Adrenal gland (tissue), 5 donors: ENCODE measurements at regions not wholly inside any gene's neighbourhood (a gene's known extent, or its start where the extent isn't known, plus 50 kb on each side); places are given as distances from the start of the nearest gene placed in this dataset.

ENCODE experiments used
- POLR2A ChIP-seq, 2 donors: fragments of 450-650 bp; IDR thresholded peaks; one replicate each; pipeline ENCODE4 v1.6.1; 2017; ENCODE audit warnings: antibody characterized with exemption in 2 of 2, mild to moderate bottlenecking in 2 of 2, moderate library complexity in 1 of 2
- TF ChIP-seq, protein P1 (sequence below), 6 experiments: fragments of 450-650 bp in 4 of 6; fragments of 200-600 bp in 2 of 6; sonication (generic) in 1 of 6; IDR thresholded peaks; 1 replicate in 5 of 6; 2 replicates in 1 of 6; pipeline versions ENCODE4 v1.5.1 to v1.8.0; 2016 to 2021; ENCODE audit warnings: antibody characterized with exemption in 6 of 6, mild to moderate bottlenecking in 2 of 6, moderate library complexity in 1 of 6
- donor health status: DM: no; HTN: no; CAD: no.

DNA sequence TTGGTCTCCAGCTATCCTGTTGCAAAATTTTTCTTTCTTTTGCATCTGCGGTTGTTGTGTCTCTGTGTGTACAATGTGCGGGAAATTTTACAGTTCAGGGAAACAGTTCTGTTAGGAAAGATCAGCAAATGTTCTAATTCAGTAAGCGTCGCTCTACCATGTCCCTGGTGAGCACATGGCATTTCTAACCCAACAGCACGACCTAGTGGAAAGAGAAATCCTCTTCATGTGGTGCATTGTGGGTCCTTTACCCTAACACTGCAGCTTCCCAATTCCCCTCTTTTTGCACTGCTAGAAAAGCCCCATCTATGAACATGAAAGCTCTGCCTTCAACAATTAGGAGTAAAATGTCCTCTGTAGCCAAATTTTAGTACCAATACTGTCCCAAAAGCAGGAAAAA is 974.2 kb upstream of the CDH9 start:
- TF ChIP-seq, protein P1, sequence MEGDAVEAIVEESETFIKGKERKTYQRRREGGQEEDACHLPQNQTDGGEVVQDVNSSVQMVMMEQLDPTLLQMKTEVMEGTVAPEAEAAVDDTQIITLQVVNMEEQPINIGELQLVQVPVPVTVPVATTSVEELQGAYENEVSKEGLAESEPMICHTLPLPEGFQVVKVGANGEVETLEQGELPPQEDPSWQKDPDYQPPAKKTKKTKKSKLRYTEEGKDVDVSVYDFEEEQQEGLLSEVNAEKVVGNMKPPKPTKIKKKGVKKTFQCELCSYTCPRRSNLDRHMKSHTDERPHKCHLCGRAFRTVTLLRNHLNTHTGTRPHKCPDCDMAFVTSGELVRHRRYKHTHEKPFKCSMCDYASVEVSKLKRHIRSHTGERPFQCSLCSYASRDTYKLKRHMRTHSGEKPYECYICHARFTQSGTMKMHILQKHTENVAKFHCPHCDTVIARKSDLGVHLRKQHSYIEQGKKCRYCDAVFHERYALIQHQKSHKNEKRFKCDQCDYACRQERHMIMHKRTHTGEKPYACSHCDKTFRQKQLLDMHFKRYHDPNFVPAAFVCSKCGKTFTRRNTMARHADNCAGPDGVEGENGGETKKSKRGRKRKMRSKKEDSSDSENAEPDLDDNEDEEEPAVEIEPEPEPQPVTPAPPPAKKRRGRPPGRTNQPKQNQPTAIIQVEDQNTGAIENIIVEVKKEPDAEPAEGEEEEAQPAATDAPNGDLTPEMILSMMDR (IDR thresholded peaks at IDR 0.05) = no peak
- no peak for TF ChIP-seq POLR2A (IDR thresholded peaks at IDR 0.05)
